Activated CD8-positive, alpha-beta memory T cell treated with anti-CD3 and anti-CD28 coated beads, Interleukin-2, amount 50 U/mL, for 24 hours (primary cell): ENCODE measurements at regions not wholly inside any gene's neighbourhood (a gene's known extent, or its start where the extent isn't known, plus 50 kb on each side); places are given as distances from the start of the nearest gene placed in this dataset.

Experiments used
- DNase-seq: peaks from one replicate; pipeline ENCODE4 v3.0.0-alpha.2; 2020; ENCODE audit errors: extremely low read depth

DNA sequence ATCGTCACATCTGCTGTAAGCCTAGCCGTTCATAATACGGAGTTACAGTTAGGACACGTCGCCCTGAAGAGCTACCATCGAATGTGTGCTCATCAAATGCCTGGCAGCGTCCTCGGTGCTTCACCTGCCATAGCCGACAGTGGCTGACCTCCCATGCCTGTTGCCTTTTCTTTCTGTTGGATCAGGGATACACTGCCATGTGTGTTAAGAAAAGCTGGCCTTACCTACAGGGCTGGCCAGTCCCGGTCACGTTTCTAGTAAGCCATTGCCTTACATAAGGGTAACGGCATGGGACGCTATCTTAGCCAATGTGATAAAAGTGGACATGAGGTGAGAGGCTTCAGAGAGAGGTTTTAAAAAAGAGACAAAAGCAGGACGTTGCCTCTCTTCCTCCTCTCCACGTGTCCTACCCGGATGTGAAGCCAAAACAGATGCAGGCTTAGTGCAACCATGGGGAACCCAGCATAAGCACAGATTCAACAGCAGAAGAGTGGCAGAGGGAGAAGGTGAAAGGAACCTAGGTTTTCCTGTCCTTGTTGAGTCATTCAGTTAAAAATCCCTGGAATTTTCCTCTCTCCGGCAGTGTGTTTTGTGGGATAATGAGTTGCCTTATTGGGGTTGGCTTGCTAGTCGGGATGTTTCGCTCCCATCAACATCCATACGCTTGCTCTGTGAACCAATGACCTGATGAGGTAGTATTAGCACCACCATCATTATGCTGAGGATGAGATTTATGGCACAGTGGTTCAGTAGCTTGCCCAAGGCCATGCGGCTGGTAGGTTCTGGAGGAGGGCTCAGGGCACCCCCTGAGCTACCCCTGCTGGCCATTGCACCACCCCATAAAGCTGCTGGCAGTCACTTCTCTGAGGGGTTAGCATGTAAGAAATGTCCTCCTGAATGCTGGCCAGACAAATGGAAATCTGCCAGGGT is 67.4 kb upstream of the B3GAT1 start:
- DNase-seq = no peak

DNA sequence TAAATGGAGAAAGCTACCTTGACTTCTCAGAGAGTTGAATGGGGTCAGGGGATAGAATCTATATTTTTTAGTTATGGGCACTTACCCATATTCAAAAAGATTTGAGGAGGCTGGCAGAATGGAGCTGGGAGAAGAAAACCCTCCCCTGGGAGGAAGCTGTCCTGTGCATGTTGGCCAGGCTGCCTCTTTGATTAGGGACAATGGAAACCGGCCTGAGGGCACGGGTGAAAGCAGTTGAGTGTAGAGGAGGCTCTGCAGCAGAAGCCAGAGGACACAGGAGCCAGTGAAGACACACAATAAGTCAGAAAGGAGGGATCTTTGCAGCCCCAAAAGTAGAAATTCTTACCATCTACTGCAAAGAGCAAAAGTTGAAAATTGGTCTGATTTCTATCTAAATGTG is 66.6 kb upstream of the B3GAT1 start:
- DNase-seq = no peak

DNA sequence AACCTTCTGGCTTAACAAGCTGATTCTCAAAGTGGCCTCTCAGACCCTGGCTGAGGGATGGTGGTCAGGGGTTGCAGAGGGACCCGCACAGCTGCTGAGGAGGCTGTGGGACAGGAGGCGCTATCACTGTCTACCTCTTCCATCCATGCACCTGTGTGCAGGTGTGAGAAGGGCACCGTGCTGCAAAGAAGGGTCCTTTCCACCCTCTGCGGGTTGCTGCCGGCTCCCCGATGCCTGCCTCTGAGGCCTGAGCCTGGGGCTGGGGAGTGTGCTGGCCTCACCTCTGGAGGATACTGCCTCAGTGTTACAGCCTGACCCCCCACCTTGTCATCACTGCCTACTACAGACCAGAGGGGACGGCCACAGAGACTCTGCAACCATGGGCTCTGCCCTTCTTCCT is 66.1 kb upstream of the B3GAT1 start:
- DNase-seq = no peak

DNA sequence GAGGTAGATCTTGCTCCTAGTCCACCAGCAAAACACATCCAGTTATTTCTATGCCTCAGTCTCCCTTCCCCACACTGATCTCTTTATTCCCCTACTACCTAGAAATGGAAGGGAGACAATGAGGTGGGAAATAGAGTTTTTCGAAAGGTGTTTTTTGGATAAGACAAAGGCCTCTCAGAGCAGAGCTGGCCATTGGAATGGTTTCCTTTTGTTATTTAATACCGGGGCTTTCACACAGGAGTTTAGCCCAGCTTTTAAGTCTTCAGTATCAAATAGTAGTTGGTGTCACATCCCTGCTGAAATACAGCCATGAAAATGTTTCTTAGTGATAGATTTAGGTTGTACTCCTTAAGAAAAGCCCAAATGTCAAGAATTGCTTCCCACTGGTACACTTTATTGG is 65.4 kb upstream of the B3GAT1 start:
- DNase-seq = no peak

DNA sequence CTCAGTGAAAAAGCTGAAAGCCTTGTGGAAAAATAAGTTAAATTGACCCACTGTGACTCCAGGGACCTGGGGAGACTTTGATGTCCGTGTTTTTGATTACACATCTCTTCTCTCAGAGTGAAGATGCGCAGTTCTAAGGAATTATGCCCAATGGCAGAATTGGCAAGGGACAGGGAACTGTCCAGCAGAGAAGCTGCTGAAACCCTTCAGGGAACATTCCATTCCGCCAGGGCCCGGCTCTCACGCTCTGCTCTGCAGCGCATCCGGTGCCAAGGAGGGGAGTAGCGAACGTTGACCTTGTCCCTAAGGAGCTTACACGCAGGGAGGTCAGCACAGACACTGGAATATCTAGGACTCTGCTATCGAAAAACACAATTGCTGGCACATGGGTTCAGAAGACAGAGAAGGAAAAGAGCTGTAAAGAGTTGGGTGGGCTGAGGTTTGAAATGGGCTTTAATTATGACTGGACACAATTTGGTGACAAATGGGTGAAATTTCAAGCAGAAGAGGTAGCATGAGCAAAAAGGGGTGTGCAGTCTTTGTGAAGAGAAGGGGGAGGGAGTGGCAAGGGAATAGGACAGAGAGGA is 64.5 kb upstream of the B3GAT1 start:
- DNase-seq = no peak

DNA sequence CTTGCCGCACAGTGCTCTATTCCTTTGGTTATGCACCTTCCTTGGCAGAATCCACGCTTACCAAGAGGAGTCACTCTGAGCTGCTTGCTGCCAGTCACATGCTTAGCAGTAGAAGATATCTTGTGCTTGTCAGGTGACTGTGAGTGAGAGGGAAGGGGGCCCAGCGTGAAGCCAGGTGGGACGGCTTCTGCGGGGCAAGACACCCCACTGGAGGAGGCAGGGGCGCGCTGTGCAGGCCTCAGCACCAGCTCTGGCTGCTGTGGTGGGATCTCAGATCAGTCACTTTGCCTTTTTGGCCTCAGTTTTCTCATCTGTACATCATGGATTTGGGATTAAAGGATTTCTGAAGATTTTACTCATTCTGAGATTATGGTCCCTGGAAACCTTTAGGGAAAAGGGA is 63.9 kb upstream of the B3GAT1 start:
- DNase-seq = no peak

DNA sequence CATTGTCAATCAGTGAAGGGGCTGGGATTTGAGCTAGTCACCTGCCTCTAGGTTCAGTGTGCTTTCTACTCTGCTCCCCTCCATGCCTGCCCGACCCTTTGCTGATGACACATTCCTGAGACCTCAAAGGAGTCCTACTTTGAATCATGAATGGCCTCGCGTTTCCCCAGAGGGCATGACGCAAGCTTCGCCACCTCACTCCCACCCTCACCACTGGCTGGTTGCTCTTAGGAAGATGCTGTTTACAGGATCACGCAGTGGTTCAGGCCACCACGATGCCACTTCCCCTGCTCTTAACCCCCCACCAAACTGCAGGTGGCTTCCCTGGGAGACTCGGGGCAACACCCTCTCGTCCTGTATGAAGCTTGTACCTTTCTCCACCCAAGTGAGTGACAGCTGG is 62.9 kb upstream of the B3GAT1 start:
- no peak for DNase-seq

DNA sequence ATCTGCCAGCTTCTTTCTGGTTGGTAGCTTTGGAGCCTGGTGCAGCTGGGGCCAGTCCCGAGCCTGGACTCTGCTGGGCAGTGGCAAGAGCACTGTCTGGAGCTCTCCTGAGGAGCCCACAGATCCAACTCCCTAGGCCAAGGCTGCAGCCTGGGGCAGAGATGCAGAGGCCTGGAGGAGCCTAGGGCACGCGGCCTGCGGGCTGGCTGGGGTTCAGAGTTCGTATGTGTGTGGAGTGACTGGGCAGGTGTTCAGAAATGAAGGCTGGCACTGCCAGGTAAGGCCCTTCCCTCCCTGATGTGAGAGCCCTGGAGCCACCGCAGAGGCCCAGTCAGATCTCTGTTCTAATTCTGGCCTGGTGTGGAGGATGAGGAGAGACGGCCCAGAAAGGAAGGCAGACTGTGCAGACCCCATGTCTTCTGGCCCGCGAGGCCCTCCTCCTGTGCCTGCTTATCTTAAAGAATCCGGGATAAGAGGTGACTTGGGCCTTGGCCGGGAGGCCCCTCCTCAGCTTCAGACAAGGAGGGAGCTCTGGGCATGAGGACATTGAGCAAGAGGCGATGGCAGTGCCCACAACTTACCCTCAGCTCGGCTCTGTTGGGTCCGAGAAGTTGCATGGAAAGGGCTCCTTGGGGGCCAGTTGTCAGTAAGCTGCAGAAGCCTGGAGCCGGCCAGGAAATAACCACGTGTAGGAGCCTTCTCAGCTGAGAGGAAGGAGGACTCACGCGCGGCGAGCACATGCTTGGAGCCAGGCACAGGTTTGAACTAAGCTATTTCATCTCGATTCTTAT is 62.2 kb upstream of the B3GAT1 start:
- no peak for DNase-seq

DNA sequence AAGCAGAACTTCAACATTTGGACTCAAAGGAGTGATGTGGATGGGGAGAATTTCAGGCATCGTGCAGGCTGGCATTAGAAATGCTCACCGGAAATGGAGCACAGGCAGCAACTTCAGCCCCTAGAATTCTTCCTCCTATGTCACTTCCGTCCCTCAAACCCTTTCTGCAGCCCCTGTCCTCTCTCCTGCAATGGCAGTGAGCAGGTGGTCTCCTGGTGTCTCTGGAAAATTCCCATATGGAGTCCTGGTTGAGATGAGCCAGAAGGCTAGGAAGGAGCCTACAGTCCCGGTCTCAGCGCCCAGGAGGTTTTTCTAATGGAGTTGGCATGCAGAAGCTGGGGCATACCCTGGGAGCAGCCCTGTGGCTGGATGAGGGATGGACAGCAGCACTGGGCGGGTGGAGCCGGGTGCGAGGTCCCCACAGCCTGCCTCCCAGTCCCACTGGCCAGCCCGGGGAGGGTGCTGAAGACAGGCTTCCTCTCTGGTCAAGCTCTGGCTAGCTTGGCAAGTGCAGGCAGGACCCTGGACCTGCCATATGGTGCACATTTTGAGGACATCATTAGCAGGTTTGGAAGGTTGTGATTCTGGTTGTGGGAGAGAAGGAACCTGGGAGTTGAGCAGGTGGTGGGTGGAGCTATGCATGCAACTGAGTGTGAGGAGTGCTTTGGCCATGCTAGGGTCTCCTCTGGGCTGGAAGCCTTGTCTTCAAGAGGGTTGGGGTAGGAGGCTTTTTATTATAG is 59.8 kb upstream of the B3GAT1 start:
- DNase-seq = no peak

DNA sequence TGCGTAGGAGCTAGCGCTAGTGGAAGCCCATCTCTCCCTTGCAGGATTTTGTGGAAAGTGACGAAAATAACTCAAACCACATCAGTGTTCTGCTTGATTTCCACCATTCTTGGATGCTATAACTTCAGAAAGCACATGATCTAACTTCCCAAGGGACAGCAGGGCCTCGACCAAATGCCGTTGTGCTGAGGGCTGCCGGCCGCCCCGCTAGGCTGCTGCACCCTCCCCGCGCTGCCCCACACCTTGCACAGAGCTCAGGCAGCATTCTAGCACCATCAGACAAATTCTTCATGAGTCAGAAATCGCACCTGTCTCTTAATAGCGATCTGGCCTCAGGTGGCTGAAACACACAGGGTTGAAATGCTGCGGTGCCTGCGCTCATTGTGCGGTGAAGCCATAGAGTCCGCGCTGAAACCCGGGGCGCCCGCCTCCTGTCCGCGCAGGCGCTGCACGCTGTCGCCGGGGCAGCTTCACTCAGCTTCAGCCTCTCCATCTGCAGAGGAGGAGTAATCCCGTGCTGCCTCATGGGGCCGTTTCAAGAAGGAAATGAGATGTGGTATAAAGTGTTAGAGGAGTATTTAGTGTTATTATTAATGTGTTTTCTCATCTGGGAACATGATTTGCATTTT is 59.2 kb upstream of the B3GAT1 start:
- DNase-seq = no peak

DNA sequence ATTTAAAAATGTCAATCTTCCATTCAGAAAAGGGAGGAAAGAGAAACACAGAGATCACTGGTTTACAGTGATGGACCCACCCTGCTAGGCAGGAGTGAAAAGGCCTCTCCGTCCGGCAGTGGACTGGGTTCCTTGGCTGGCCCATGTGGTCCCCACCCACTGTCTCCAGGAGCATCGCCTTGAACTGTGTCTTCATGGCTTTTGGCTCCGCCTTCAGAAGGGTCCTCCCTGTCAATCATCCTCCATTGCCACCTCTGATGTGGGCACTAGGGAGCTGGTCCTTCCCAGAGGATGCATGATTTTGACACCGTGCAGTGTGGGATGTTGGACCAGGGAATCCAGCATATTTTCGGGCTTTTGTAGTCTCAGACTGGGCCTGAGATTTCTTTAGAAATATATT is 58.2 kb upstream of the B3GAT1 start:
- no peak for DNase-seq

DNA sequence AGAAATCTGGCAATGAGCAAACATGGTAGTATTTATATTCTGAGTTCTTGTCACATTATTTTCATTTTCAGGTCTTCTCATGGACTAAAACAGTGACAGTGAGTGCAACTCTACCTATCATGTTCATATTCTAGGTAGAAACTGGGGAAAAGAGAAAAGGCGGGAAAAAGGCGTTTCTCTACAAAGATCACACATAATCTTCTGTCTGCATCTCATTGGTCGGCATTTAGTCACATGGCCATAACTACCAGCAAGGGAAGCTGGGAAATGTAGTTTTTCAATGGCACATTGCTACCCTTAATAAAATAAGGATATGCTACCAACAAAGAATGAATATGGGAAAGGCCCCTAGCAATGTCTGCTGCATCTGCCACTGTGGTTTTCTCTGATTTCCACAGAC is 57.6 kb upstream of the B3GAT1 start:
- DNase-seq = no peak

DNA sequence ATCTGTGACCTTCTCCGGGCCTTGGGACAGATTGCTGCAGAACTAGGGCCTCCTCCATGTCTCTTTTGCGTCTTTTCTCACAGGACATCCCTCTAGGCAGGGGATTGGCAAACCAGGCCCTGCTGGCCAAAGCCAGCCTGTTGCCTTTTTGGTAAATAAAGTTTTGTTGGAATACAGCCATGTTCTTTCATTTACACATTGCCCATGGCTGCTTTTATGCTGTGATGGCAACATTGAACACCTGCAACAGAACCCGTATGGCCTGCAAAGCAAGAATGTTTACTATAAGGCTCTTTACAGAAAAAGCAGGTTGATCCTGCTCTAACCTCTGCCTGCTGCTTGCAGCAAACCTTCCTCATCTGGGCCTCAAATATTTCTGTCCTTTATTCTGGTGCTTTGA is 56.8 kb upstream of the B3GAT1 start:
- no peak for DNase-seq

DNA sequence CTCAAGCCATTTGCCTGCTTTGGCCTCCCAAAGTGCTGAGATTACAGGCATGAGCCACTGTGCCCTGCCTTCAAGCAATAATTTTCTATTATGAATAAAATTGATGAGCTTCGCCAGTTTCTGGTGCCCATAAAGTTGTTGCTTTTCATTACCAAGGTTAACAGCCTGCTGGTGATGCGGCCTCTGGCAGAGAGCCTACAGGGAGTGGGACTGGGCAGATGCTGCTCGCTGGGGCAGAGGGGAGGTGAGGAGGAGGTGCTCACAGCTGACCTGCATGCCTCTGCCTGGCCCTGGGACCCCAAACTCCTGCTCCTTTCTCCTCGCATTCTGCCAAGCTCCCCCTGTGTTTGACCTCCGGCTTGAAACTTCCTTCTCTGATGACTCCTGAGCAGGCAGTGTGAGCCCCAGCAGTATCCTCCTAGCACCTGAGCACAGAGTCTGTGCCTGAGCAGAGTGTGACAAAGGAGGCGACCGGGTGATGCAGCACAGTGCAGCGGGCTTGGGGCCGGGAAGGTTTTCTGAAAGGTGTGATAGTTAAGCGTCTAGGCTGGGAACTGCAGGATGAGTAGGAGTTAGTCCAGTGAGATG is 56.1 kb upstream of the B3GAT1 start:
- no peak for DNase-seq

DNA sequence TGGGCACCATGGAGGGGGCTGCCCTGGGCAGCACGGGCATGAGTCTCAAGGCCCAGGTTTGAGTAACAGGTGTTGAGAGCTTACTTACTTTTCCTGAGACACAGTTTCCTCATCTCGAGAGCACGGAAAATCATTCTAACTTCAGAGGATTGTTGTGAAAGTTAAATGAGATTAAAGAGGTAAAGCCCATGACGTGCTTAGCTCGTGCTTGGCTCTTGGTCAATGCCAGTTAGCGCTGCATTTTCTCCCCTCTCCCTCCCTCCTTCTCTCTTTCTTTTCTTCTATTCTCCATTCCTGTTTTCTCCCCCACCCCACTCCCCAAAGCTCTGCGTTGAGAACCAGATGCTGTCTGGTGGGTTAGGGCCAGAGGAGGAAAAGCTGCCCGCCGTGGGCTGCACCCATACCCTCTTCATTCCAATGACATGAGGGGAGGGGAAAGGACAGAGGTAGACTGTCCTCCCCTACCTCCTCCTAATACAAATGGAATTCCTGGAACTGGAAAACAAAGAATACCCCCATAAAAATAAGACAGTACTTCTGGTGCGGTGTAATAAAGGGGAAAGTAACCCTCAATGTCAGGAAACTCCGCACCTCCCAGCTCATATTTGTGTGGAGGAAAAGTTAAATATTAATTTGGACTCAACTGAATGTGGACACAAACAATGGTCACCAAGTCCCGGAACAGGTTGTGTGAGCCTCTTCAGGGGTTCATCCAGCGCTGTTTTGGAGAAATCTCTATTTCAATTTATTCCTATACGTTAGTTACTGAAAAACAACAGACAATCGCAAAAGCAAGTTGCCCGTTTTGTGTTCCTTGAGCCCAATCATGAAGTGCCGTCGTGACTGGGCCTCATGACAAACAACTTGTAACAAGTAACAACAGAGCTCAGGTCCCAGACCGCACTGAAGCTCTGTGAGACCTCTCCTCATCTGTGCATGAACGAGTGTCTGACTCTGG is 54.8 kb upstream of the B3GAT1 start:
- no peak for DNase-seq

DNA sequence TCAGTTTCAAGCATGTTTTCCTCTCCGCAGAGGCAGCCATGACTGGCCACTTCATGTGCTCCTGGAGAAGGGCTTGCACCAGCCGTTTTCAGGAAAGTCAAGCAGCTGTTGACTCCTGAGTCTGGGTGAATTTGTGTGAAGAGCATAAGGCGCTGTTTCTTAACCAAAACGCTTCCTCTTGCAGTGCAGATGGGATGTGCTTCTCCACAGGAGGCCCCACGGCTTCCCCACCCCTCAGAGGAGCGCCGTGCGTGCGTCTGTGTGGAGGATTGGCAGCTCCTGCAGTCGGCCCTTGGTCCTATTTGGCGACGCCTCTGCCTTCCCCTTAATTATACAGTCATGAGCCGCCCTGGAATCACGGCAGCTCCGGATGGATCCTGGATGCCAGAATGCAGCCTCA is 54.1 kb upstream of the B3GAT1 start:
- DNase-seq = no peak

DNA sequence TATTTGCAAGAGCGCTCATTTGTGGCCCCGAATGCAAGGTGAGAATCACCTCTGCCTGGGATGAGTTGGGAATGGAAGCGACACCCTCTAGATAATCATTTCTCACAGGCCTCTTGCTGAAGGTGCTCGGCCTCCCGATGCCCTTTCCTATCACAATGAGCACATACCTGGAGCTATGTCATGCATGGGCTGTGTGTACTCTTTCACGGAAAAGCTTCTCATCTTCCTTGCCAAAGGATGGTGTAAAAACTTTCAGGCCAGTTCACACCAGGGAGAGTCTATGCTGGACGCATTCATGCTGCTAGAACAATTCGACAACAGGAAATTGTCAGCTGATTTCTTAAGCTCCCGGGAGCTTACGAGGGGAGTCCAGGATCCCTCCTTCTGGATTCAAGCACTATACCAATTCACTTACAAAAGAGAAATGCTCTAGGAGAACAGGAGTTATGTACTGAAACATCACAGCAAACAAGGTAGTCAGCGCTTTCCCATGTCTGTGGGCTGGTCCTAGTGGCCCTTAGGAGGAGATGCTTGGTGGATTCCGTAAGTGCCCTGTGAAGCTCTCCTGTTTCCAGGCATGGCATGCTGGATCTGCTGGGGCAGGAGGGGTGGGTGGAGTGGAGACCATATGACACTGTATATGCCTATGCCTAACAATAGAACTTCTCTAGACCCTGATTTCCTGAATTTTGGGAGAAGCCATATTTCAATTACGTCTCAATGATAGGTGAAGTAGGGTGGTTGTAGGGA is 53.1 kb upstream of the B3GAT1 start:
- no peak for DNase-seq

DNA sequence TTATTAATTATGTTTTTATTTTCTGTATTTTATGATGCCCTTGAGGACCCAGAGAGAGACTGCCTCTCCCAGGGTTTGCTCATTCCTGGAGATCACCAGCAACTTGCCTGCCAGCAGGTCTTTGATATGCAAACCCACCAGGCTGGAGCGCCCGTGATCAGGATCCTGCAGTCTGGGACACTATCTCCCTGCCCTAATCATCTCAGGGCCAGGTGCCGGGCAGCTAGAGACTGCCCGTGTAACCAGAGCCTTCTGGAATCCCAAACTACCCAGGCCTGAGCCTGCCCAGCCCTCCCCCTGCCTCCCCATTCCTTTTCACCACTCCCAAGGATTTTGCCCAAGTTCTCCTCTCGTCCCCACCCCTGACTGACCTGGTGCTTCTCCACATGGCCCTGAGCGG is 52.2 kb upstream of the B3GAT1 start:
- no peak for DNase-seq

DNA sequence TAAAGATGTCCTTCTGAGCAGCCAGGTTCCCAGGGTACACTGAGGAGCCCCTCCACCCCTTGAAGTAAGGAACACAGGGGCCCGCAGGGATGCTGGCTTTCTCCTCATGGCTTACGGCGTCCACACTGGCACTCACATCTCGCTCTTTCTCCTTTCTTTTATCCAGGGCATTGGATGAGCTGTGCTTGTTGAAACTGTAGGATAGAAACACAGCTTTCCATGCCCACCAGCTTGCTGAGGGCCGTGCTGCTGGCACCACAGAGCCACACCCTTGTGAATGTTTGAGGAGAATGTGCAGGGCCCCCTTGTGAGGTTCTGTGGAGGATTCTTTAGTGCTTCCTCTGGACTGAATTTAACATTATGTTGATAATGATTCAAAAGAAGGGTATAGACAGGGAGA is 51.7 kb upstream of the B3GAT1 start:
- no peak for DNase-seq
